ENCODE measurements at regions not wholly inside any gene's neighbourhood (a gene's known extent, or its start where the extent isn't known, plus 50 kb on each side); places are given as distances from the start of the nearest gene placed in this dataset.

DNA sequence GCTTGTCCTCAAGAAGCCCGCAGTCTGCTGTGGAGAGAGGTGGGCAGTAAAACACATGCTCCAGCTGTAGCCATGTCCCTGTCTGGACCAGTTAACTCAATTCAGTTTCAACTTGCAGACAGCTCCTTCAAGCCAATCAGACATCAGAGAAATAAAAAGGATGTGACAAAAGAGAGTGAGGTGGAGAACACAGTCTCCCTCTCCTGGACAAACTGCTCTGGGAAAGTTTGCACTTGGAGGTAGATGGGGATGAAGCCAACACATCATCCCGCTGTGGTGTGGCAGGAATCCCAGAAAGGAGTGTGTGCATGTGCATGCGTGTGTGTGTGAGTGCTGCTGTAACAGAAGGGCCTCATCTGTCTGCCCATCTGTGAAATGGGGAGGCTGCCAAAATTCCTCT is 358.6 kb upstream of the ASIC2 start:
- DNase-seq = no peak

DNA sequence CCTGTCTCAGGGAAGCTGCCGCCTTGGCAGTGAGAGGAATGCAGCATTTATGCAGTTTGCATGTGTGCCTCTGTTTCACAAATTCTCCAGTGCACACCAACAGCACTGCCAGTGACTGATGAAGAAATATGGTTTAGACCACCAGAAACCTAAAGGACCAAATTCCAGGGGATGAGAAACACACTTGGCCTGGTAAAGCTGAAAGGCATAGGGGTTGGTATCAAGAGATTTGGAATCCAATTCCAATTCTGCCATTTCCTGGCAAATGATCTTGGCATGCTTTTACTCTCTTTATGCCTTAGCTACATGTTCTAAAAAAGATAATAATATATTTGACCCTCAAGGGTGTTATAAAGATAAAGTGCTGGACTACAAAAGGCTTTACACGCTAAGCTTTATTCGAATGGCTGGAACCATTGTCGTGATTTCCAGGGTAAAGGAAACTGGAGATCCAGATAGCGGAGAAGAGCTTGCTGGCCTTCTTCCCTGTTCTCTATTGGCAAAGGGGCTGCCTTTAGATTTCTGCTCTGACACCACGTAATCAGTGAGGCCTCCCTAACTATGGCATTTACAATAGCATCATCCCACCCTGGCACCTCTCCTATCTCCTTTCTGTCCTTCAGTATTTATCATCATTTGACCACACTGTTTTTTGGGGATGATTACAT is 359.8 kb upstream of the ASIC2 start:
- DNase-seq = no peak

DNA sequence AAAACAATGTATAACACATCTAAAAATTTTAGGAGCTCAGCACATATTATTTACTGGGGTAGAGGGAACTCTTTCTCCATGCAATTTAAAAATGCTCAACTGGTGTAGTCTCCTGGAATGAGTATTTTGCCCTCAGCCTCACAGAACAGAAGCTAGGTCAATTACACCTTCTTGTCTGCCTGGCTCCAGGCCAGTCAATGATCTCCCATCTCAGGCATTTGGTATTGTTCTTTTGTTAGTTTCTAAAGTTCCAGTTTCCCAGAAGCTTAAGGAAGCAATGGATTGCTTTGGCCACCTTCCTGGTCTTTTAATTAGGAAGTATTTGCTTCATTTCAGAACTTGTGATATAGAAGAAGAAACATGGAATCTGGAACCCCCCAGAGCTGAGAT is 360.3 kb upstream of the ASIC2 start:
- no peak for DNase-seq

DNA sequence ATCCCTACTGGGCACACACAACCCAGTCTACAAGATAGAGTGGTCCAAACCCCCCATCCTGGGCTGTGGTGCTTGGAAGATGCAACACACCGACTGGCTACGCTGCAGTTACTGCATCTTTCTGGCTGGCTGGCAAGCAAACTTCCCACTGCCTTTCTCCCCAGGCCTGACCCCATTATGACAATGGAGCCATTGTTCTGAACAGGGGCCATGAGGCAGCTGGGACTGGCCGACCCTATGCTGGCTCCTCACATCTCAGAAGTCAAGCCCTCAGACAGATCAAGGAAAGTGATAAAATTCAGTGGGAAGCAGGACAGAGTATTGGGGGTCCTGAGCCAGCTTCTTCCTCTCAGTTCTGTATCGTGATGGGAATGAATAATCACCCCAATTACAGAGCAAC is 364.1 kb upstream of the ASIC2 start:
- DNase-seq = no peak

DNA sequence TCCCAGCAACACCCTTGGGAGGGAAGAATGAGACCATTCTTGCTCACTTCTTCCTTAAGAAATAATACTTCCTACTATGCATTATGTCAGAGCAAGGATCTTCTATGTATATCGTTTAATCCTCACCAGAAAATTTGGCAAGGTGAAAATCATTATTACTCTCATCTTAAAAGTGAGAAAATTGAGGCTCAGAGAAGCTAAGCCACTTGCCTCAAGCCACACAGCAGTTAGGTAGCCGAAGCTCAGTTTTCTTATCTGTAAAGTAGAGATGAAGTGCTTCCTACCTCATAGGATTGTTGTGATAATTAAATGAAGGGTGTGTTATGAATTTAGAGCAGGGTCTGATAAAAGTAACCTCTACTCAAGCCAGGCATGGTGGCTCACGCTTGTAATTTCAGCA is 368.9 kb upstream of the ASIC2 start:
- DNase-seq = no peak

DNA sequence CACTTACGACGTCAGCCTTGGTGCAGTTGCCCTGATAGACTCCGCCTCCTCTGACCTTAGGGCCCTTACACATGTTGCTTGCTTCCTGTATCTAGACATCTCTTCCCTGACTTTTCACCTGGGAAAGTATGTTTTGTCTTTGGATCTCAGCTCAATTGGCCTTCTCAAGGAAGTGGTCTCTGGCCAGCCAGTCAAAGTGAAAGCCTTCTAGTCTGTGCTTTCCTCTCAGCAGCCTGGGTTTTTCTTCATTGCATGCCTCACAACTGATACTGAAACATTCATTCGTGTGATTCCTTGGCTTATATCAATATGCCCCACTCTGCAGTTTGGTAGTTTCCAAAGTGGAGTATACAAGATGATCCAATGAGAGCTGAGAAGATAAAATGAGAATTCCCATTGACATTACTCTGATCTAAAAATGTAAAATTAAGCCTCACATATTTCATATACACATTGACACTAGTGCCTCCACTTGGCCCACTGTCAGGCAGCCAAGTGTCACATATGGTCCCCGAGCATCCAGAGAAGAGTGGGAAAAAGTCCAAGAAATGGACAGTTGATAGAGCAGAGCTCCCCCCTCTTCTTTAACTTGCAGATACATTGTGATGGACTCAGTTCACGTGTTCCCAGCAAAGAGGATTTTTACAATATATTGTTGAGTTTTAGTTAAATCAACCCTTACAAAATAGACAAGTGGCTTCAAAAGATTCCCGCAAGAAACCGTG is 371.2 kb upstream of the ASIC2 start:
- DNase-seq = no peak

DNA sequence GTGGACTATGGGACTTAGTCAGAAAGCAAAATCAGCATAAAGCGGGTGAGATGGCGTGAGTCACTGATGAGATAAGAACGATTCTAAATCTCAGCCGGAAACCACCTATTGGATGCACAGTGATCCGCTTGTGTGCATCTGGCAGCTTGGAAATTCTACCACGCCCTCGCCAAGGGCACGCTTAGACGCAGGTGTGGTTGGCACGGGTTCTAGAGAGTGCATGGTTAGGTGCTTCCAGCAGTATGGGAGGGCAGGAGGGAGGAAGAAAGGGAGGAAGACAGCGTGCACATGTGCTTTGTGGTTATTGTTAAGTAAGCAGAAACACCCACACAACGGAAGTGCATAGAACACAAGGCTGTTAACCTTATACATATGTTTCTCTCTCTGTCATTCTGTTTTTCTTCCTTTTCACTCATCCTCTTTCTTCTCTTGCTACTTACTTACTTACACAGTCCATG is 374.0 kb upstream of the ASIC2 start:
- no peak for DNase-seq

DNA sequence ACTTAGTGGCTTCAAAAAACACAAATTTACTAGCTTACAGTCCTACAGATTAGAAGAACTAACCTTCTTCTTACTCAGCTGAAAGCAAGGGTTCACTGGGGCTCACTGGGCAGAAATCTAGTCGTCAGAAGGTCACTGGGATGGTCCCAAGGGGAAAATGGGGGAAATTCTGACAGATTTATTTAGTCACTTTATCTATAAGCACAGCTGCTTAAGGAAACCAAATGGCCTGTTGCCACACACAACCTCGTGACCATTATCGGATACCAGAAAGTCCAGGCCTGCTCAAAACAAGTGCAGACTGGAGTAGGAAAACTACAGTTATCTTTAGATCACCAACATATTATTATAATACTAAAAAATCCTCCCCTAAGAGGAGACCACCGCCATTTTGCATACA is 374.6 kb upstream of the ASIC2 start:
- no peak for DNase-seq

DNA sequence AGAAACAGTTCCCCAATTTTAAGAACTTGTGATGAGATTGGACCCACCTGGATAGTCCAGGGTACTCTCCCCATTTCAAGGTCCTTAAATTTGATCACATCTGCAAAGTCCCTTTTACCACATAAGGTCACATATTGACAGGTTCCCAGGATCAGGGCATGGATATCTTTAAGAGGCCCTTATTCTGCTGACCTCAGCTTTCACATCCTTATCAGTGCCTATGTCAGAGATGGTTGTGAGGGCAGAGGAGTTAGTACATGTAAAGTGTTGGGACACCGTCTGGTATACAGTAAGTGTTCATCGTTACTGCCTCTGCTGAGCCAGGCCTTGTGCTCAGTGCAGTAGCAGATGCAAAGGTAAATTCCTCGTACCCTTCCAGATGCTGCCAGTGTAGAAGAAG is 375.4 kb upstream of the ASIC2 start:
- DNase-seq = no peak

DNA sequence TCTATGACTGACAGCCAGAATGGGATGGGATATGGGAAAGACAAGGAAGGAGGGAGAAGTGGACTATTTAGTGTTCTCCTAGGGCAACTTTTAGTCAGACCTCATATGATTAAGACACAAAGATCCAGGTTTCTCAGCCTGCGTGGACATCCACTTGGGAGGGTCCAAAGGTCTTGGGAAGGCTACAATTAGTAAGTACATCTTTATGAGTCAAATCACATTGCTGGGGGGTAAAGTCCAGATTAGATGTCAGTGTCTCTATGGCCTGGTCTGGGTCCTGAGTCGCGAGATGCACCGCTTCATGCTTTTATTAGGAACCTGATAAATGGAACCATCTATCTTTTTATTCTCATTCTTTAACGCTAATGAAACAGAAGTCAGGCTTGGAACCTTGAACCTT is 378.4 kb upstream of the ASIC2 start:
- DNase-seq = no peak

DNA sequence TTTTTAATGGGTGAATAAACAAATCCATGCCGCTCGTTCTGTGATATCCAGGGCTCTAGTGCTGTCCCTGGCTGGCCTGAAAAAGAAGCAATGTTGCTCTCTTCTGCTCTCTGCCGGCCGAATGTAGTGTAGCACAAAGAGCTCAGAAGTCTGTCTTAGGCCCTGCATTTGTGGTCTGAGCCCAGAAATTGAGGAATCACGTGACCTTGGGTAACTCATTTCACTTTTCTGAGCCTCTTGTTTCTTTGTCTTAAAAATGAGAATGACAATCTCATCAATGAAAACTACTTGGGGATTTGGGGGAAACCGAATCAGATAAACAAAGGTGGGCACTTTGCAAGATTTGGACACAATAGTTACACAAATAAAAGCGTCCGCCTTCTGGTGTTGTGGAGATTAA is 381.6 kb upstream of the ASIC2 start:
- peak; percentile 16 to 30 for DNase-seq

DNA sequence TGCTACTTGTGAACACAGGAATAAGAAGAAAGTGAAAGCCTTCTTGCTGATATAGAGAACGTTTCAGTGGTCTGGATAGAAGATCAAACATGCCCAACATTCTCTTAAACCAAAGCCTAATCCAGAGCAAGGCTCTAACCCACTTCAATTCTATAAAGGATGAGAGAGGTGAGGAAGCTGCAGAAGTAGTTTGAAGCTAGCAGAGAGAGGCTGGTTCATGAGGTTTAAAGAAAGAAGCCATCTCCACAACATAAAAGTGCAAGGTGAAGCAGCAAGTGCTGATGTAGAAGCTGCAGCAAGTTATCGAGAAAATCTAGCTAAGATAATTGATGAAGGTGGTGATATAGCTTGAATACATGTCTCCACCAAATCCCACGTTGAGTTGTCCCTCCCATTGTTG is 383.3 kb upstream of the ASIC2 start:
- no peak for DNase-seq

DNA sequence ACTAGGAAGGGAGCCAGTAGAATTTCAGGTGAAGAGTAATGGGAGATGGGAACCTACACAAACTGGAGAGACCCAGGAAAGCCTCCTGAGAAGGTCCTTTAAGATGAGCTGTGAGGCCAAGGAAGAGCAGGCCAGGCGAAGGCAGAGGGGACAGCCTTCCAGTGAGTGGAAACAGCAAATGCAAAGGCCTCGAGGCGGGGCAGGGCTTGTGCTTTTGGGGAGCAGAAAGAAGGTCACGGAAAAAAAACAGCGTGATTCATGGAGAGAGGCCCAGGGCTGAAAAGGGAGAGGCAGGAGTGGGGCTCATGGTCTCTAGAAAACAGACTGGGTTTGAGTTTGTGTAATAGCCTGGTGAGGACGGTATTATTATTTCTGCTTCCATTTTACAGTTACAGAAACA is 386.5 kb upstream of the ASIC2 start:
- DNase-seq = no peak

DNA sequence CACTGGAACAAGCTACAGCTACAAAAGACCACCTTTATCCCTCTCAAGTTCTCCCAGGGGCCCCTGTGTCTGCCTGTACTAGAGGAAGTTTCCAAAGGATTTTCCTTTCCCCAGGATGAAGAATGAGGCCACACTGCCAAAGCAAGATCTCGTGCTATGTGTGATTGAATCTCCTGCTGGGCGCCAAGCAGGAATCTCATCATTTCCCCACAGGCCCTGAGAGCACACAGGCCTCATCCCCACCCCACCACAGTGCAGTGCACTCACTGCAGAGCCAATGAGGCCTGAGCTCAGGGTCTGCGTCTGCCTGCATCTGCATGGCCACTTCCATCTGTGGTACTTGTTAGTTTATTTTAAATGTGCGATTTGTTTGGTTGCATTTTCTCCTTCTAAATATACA is 387.4 kb upstream of the ASIC2 start:
- DNase-seq = no peak

DNA sequence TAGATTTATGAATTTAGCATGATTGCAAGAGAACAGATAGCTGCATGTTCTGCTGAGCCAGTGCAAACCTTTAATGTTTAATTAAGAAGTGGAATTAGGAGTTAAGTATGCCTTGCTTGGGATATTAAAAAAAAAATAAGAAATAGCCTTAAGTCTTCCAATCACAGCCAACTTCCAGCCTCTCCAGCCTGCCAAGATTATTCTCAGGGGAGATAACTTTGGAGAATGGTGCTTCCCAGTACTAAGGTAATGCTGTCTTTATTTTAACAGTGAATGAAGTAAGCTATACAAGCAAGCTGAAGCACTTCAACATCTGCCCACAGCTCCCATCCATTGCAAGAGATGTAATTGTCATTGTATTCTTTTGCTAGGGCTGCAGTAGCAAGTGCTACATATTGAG is 389.5 kb upstream of the ASIC2 start:
- DNase-seq = no peak

DNA sequence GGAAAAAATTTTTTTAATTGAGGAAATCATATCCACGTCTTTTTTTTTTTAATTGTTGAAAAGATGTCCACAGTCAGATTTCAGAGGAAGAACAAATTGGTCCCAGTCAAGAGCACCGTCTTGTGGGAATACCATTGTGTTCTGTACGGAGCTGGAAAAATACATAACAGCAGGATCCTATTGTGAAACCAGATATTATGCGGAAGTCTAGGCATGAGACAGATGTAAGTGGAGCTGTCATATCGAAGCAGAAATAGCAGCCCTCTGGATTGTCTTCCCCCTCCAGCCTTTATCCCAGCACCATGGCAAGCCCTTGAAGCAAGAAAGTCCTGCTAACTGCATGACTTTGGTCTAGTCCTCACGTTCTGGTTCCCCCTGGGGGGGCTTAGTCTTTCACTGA is 391.6 kb upstream of the ASIC2 start:
- DNase-seq = no peak

DNA sequence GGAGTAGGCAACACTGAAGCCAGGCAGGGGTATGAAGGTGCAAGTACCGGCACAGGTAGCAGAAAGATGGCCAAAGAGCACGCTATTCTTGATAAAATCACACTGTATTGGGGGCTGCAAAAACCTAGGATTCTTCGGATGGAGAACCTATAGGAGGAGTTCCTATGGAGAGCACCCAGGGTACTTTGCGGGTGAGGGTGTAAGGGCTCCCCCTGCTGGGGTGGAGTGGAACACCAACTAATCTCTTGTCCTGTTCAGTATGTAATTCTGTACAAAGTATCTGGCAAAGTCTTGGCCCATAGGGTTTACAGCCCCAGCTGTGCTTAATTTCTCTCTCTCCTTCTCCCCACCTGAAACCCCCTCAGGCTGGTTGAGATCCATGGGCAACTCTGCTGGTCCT is 393.1 kb upstream of the ASIC2 start:
- DNase-seq = peak in 1 of 2 experiments; percentile 15

DNA sequence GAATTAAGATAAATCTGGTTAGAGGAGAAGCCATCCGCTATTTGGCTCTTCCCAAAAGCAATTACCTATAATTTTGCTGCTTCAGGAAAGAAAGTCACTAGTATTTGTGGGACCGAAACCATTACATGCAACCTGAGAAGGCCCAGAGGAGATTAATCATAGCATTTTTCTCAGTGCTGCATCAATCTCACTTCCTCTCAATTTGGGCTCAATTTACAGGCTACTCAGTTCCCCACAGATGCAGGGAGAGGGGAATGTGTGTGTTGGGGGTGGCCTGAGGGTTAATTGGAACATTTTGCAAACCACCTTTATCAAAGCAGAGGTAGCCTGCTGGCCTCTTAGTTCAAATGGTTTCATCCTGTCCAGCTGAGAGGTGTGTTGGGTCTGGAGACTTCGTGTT is 394.7 kb upstream of the ASIC2 start:
- peak in 1 of 2 experiments; percentile 10 for DNase-seq

DNA sequence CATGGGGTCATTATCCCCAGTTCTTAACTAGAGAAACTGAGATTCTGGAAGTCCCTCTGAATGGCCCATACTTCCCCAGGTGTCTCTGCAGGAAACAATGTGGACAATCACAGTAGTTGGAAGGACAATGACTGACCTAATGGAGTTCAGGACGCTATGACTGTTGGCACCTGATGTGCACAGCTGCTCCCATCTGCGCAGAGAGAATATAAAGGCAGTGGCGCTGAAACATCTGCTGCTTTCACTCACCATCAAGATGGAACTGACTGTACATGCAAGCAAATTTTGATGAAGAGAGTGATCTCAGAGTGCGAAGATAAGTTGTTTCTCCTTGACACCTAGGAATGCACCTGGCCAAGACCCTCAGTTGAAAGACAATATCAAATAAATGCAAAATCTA is 395.7 kb upstream of the ASIC2 start:
- no peak for DNase-seq

DNA sequence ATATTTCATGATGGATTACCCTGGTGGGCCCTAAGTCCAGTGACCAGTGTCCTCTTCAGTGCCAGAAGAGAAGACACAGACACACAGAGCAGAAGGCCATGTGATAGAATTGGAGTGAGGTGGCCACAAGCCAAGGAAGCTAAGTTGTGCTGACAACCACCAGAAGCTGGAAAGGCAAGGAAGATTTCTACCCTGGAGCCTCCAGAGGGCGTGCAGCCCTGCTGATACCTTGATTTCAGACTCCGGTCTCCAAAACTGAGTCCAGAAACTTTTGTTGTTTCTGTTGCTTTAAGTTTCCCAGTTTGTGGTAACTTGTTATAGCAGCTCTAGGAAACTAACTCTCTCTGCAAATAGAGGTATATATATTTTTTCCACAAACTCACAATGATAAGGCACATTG is 396.6 kb upstream of the ASIC2 start:
- DNase-seq = no peak

DNA sequence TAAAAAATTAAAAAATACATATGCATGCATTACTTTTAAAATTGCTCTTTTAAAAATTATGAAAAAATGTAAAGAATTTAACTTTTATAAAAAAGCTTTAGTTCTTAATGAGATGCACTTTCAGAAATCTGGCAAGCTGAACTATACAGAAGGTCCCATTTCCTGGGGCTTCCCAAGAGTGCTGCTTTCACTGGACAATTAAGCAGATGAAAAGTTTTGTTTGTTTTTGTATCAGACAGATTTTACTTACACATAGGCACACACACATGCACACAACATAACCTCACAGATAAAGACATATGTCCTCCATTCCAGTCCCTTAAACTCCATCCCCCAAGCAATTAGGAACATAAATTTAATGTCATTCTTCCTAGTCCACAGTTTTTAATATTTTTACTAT is 402.3 kb upstream of the ASIC2 start:
- no peak for DNase-seq

DNA sequence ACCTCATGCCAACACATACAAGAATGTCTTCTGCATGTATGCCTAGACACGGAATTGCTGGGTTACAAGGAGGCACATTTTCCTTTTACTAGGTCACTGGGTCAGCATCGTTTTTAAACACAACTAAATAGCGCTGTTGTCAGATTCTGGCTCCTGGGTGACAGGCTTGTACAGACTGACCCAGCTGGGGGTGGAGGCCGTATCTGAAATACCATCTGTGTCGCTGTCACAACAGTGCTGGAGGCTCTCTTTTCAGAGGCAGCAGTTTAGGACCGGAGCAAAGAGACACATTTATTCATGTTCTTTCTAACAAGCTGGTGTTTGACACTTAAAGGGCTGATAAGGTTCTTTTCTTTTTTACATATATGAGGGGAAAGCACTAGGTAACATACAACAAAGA is 403.0 kb upstream of the ASIC2 start:
- no peak for DNase-seq

DNA sequence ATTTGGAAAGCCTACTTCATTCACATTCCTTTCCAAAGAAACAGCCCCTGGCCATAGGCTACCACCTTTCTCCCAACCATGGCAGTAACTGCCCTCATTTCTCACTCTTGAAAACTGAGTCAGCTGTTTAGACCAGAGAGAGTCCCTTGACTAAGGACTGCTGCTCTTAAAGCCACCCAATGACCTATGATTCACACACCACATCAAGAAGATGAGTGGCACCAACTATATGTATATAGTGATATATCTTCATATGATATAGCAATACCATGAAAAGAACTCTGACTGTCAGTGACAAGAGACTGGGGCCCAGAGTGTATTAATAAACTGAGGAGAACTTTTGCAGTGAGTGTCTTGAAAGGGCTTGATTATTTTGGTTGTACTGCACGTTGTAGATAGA is 404.5 kb upstream of the ASIC2 start:
- no peak for DNase-seq

DNA sequence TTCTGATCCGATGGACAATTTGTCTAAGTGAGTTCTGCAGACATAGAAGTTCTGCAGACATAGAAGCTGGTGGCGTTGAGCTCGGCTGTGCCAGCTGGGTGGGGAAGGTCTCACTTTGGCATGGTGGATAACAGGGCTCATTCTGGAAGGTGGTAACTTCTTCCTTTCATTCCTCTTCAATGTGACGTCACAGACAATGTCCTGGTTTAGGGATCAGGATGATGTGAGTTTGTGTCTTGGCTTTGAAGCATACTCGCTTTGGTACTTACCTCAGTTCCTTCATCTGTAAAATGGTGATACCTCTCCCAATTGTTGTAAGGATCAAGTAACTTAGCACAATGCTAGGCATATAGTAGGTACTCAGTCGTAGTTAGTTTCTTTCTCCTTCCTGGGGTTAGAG is 408.8 kb upstream of the ASIC2 start:
- DNase-seq = no peak

DNA sequence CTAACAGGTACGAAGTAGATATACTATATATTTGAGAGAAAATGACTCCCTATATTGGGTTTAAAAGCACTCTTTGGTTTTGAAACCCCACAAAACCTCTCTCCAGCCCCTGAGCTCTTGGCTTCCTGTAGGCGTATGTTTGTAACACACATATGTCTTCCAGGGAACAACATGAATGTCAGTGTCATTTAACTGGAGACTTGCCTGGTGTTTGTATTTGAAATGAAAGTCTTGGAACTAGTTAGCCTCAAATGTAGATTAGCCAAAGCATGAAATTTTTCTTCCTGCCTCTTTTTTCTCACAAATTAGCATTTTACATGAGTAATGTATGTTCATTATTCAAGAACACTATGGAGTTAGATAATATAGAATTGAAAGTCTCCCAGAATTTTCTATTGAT is 411.8 kb upstream of the ASIC2 start:
- no peak for DNase-seq
